ENCODE measurements at regions not wholly inside any gene's neighbourhood (a gene's known extent, or its start where the extent isn't known, plus 50 kb on each side); places are given as distances from the start of the nearest gene placed in this dataset.

DNA sequence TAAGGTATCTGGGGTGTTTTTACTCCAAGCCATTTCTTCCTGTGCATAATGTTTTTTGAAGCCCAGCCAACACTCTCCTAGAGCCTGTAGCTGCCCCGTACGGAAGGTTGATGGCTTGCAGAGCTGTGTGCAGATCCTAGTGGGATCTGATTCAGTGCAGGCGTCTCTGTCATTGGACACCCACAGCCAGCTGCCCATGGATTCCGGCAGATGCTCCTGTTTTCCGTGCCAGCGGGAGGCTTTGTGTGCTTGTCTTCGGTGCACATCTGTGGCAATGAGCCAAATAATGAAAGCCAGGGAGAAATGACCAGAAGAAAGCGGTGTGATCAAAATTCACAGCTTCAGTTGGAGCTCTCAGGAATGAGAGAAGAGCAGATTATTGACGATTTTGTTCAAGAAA, 426.4 kb downstream of the TYW1 start:
- Histone ChIP-seq H3K4me1 (no peaks in the 10 kb centered on the region), H3K36me3 (no peaks in the 10 kb centered on the region), H3K27ac (no peak overlapping the region), H3K27me3 (no peaks in the 10 kb centered on the region), H3K4me3 (no peak overlapping the region), H3K9me3 (no peaks in the 10 kb centered on the region)
- TF ChIP-seq CTCF (IDR thresholded peaks at IDR 0.05): no peak
- FAIRE-seq (no peak), DNase-seq (no peak), ATAC-seq (no peak)
- intact Hi-C loops (cut with DNase I): no loop called here
- WGBS, 2 donors: 51 to 54% methylated on average over 8 to 9 of the region's 9 CpGs

- Histone ChIP-seq H3K9me3 (no peaks in the 10 kb centered on the region), H3K27ac (no peak overlapping the region), H3K36me3 (no peaks in the 10 kb centered on the region), H3K27me3 (no peaks in the 10 kb centered on the region), H3K4me3 (no peak overlapping the region), H3K4me1 (no peaks in the 10 kb centered on the region)
- DNase-seq (no peak), ATAC-seq (no peak), FAIRE-seq (no peak)
- TF ChIP-seq CTCF (IDR thresholded peaks at IDR 0.05): no peak
- WGBS, 2 donors: 61 to 81% methylated on average over 3 of the region's 3 CpGs
- intact Hi-C loops (cut with DNase I): no loop called here
Measured at GRCh38 chr7:67426654-67427053, 430.0 kb downstream of the TYW1 start.

DNA sequence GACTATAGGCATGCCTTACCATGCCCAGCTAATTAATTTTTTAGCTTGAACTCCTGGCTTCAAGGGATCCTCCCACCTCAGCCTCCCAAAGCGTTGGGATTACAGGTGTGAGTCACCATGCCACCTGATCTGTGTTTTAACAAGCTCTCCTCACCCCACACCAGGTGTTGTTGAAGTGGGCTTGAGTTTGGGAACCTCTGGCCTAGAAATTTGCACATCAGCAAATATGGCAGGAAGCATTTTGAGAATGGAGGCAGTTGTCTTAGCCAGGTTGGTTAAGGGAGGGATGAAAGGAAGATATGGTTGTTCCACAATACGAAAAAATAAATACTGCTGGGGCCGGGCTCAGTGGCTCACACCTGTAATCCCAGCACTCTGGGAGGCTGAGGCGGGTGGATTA, 433.1 kb downstream of the TYW1 start:
- Histone ChIP-seq H3K9me3 (no peaks in the 10 kb centered on the region), H3K36me3 (no peaks in the 10 kb centered on the region), H3K27me3 (no peaks in the 10 kb centered on the region), H3K4me1 (no peaks in the 10 kb centered on the region), H3K27ac (no peak overlapping the region), H3K4me3 (no peak overlapping the region)
- no peak for TF ChIP-seq CTCF (IDR thresholded peaks at IDR 0.05)
- WGBS, 2 donors: 66 to 83% methylated on average over 4 of the region's 4 CpGs
- intact Hi-C loops (cut with DNase I): no loop called here
- FAIRE-seq (no peak), DNase-seq (no peak), ATAC-seq (no peak)

DNA sequence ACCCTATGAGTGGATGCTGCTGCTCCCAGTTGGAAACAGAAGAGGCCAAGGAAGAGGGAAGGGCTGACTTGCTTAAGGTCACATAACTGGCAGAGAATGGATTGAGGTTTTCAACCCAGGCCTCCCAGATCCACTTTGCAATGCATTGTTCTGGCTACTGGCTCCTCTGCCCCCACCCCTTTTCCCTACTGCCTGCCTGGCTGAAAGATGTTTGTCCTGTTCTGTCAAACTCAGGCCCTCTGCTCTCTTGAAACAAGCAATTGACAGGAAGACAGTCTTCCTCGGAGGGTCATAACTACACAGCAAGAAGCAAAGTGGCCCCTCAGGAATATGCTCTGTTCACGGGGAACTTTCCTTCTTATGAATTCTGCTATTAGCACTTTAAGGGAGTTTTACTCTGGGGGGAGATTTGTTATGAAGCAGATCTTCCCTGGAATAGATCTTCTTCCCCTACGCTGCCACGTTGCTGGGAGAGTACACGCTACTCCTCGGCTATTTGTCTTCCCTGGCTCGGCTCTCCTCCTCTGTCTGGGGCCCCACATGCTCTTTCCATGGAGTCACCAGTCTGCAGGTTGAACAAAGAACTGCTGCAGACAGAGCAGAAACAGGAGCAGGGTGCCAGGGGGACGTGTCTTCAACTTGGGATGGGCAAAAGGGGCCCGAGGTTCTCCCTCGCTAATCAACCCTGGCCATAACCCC, 436.1 kb downstream of the TYW1 start:
- H3K27ac ChIP-seq: no peak overlapping the region
- H3K36me3 ChIP-seq: no peaks in the 10 kb centered on the region
- no peaks in the 10 kb centered on the region for H3K4me1 ChIP-seq
- H3K9me3 ChIP-seq: no peaks in the 10 kb centered on the region
- WGBS, 2 donors: 52 to 53% methylated on average over 10 of the region's 10 CpGs
- no peak for TF ChIP-seq CTCF (IDR thresholded peaks at IDR 0.05)
- intact Hi-C loops (cut with DNase I): no loop called here
- no peaks in the 10 kb centered on the region for H3K27me3 ChIP-seq
- no peak overlapping the region for H3K4me3 ChIP-seq
- DNase-seq (no peak), ATAC-seq (no peak), FAIRE-seq (no peak)

DNA sequence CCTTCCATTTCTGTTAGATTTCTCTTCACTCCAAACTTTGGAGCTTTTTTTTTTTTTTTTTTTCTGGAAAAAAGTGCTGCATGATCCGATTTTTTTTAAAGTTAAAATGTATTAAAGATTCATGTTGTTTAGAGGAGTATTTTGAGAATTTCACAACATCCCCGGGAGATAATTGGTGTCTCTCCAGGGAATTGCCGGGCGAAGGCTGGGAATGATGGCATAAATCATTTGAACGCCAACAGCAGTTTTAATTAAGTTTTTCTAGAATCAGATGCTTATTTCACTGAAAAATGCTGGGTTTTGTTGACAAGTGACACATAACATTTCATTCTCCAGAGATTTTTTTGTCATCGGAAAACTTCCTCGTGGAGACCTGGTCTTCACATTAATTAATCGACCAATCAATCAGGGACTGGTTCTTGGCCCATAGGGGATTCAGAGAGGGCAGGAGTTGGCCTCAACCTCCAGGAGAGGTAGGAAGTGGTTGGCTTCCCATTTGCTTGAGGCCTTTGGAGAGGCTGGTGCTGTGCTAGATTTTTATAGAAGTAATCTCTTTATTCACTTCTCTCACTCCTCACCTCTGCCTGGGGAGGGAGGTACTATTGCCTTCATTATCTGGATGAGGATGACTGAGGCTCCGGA, 439.4 kb downstream of the TYW1 start:
- FAIRE-seq: no peak
- DNase-seq: no peak
- no peak overlapping the region for H3K4me3 ChIP-seq
- no peak for TF ChIP-seq CTCF (IDR thresholded peaks at IDR 0.05)
- no peaks in the 10 kb centered on the region for H3K27me3 ChIP-seq
- no peak for ATAC-seq
- H3K9me3 ChIP-seq: no peaks in the 10 kb centered on the region
- no peaks in the 10 kb centered on the region for H3K36me3 ChIP-seq
- H3K27ac ChIP-seq: no peak overlapping the region
- no peaks in the 10 kb centered on the region for H3K4me1 ChIP-seq
- 67 to 69% methylated on average over 9 of the region's 9 CpGs for WGBS, 2 donors
- intact Hi-C loops (cut with DNase I): no loop called here

Data from pancreas (tissue), 10 donors.